OCI-LY7 (cell line): ENCODE measurements at regions not wholly inside any gene's neighbourhood (a gene's known extent, or its start where the extent isn't known, plus 50 kb on each side); places are given as distances from the start of the nearest gene placed in this dataset.

Source experiments
- BruUV-seq: library from RNA; stranded (reverse); fragments of 400-500 nt; replicated peaks from 2 replicates; lab custom pipeline; 2021; lab: Mats Ljungman, UMichigan
- CTCF ChIA-PET: fragments of 300-600 bp; sonication (Branson Sonifier 250); formaldehyde crosslinking; loops from one replicate; lab custom pipeline; 2022; ENCODE audit warnings: antibody characterized with exemption; ENCODE audit not compliant: unreplicated experiment; lab: Charles Lee
- POLR2A ChIA-PET: fragments of 300-600 bp; sonication (Branson Sonifier 250); formaldehyde crosslinking; loops from one replicate; lab custom pipeline; 2022; ENCODE audit warnings: antibody characterized with exemption; lab: Charles Lee
- DNase-seq: peaks from one replicate; pipeline ENCODE4 v3.0.0-alpha.2; 2015; ENCODE audit warnings: low spot score
- H2AFZ ChIP-seq: fragments of 200-600 bp; sonication (generic), shearing (Covaris generic); 2 replicates; pipeline ENCODE4 v1.6.1; 2014; ENCODE audit warnings: mild to moderate bottlenecking, antibody characterized with exemption, low read length, moderate library complexity
- H3K27ac ChIP-seq: fragments of 200-600 bp; sonication (generic); 2 replicates; pipeline ENCODE4 v1.5.1; 2014; ENCODE audit warnings: mixed run types, low read depth, mild to moderate bottlenecking, moderate library complexity, low read length, inconsistent platforms; ENCODE audit not compliant: poor library complexity, severe bottlenecking
- H3K36me3 ChIP-seq: fragments of 200-600 bp; sonication (generic); 2 replicates; pipeline ENCODE4 v1.6.1; 2014; ENCODE audit warnings: mild to moderate bottlenecking, antibody characterized with exemption, low read length, moderate library complexity, mixed read lengths; ENCODE audit not compliant: insufficient read depth
- H3K4me1 ChIP-seq: fragments of 200-600 bp; sonication (generic); 2 replicates; pipeline ENCODE4 v1.5.1; 2014; ENCODE audit warnings: mild to moderate bottlenecking, low read length; ENCODE audit not compliant: insufficient read depth, poor library complexity, severe bottlenecking
- H3K4me2 ChIP-seq: fragments of 200-600 bp; sonication (generic); 2 replicates; pipeline ENCODE4 v1.6.1; 2014; ENCODE audit warnings: mild to moderate bottlenecking, low read length
- H3K4me3 ChIP-seq: fragments of 200-600 bp; sonication (generic); 2 replicates; pipeline ENCODE4 v1.5.1; 2014; ENCODE audit warnings: mild to moderate bottlenecking, low read depth, low read length; ENCODE audit not compliant: poor library complexity, severe bottlenecking
- H3K79me2 ChIP-seq: fragments of 200-600 bp; sonication (generic); 2 replicates; pipeline ENCODE4 v1.6.1; 2016; ENCODE audit warnings: low read depth, mild to moderate bottlenecking, low read length, moderate library complexity, mixed read lengths; ENCODE audit not compliant: insufficient read depth
- H3K9me2 ChIP-seq: fragments of 200-600 bp; sonication (generic); 2 replicates; pipeline ENCODE4 v1.6.1; 2016; ENCODE audit warnings: mild to moderate bottlenecking, low read length, mixed read lengths; ENCODE audit not compliant: insufficient read depth
- H3K9me3 ChIP-seq: fragments of 200-600 bp; sonication (generic); 2 replicates; pipeline ENCODE4 v1.6.1; 2014; ENCODE audit warnings: mild to moderate bottlenecking, mixed run types, low read length, mixed read lengths
- H4K20me1 ChIP-seq: fragments of 200-600 bp; sonication (generic); 2 replicates; pipeline ENCODE4 v1.6.1; 2014; ENCODE audit warnings: mild to moderate bottlenecking, antibody characterized with exemption, low read length, moderate library complexity, mixed read lengths; ENCODE audit not compliant: insufficient read depth
- EZH2phosphoT487 ChIP-seq: fragments of 200-600 bp; sonication (generic); IDR thresholded peaks from 2 replicates; pipeline ENCODE4 v1.6.1; 2018; ENCODE audit warnings: low read depth, borderline replicate concordance, mild to moderate bottlenecking, mixed run types, antibody characterized with exemption, low read length, moderate library complexity, mixed read lengths
- intact Hi-C: fragments of 100-400 bp; cut with micrococcal nuclease; formaldehyde crosslinking; loops from one replicate; pipeline ENCODE4 v1.10.0; 2022; ENCODE audit not compliant: unreplicated experiment
- TF ChIP-seq, protein P1 (sequence below): fragments of 200-600 bp; sonication (generic); conservative IDR thresholded peaks from 2 replicates; pipeline ENCODE4 v1.5.1; 2014; ENCODE audit warnings: mild to moderate bottlenecking, antibody characterized with exemption, low read length, moderate library complexity, mixed read lengths

DNA sequence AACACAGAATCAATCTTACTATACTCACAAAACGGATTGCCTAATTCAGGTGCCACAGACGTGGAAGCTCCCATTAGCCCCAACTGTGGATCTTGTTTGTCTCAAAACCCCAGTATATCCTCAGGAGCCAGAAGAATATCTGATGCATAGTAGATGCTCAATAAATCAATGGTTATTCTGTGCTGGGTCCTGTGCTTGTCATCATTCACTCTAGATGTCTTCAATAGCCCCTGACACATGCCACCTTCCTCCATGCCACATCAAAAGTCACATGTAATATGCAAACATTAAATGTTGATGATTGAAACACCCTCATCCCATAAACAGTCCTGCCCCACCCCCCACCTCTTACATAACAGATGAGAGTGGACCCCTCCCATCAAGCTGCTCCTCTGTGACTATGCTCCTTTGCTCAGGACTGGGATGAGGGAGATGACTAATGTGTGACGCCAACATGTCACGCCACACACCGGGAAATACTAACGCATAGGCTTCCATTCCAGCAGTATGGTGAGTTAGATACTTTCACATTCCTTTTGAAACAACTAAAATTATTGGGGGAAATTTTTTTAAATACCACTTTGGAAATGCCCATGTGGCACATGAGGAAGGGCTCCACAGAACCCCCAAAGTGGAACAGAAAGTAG lies 267.6 kb upstream of the SDK2 start:
- H3K79me2 ChIP-seq: no peaks in the 10 kb centered on the region
- TF ChIP-seq EZH2phosphoT487: no peak
- TF ChIP-seq, protein P1, sequence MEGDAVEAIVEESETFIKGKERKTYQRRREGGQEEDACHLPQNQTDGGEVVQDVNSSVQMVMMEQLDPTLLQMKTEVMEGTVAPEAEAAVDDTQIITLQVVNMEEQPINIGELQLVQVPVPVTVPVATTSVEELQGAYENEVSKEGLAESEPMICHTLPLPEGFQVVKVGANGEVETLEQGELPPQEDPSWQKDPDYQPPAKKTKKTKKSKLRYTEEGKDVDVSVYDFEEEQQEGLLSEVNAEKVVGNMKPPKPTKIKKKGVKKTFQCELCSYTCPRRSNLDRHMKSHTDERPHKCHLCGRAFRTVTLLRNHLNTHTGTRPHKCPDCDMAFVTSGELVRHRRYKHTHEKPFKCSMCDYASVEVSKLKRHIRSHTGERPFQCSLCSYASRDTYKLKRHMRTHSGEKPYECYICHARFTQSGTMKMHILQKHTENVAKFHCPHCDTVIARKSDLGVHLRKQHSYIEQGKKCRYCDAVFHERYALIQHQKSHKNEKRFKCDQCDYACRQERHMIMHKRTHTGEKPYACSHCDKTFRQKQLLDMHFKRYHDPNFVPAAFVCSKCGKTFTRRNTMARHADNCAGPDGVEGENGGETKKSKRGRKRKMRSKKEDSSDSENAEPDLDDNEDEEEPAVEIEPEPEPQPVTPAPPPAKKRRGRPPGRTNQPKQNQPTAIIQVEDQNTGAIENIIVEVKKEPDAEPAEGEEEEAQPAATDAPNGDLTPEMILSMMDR: no peak
- peaks cover 8% of the 10 kb centered on the region; the same call in 1 of the 2 replicates for H3K9me3 ChIP-seq
- peaks cover 12% of the 10 kb centered on the region for H3K4me1 ChIP-seq
- no peaks in the 10 kb centered on the region for H4K20me1 ChIP-seq
- no peaks in the 10 kb centered on the region for H3K36me3 ChIP-seq
- no TSS peak for BruUV-seq
- H3K9me2 ChIP-seq: no peaks in the 10 kb centered on the region
- H3K4me3 ChIP-seq: no peak overlapping the region
- POLR2A ChIA-PET: no interaction called here
- H3K27ac ChIP-seq: no peak overlapping the region
- H3K4me2 ChIP-seq: no peak overlapping the region
- H2AFZ ChIP-seq: no peak overlapping the region
- no peak for DNase-seq
- intact Hi-C loops: no loop called here
- CTCF ChIA-PET: no interaction called here

DNA sequence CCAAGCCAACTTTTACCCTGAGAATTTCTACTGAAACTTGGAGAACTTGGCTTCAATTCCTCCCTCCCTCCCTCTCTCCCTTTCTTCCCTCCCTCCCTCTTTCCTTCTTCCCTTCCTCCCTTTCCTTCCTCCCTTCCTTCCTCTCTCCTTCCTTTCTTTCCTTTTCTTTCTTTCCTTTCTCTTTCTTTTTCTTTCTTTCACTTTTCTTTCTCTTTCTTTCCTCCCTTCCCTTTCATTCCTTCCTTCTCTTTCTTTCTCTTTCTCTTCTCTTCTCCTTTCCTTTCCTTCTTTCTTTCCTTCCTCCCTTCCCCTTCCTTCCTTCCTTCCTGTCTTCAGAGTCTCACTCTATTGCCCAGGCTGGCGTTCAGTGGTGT lies 268.1 kb upstream of the SDK2 start:
- intact Hi-C loops: no loop called here

More for the DNA sequence above, 268.1 kb upstream of the SDK2 start:
- ChIA-PET CTCF (no interaction called here), POLR2A (no interaction called here)
- no TSS peak for BruUV-seq
- H3K36me3 ChIP-seq: no peaks in the 10 kb centered on the region
- no peak overlapping the region for H3K4me2 ChIP-seq
- peaks cover 8% of the 10 kb centered on the region; the same call in 1 of the 2 replicates for H3K9me3 ChIP-seq
- no peak overlapping the region for H2AFZ ChIP-seq
- H3K4me3 ChIP-seq: no peak overlapping the region
- no peak for TF ChIP-seq EZH2phosphoT487
- TF ChIP-seq, protein P1: no peak
- H4K20me1 ChIP-seq: no peaks in the 10 kb centered on the region
- no peak for DNase-seq
- H3K9me2 ChIP-seq: no peaks in the 10 kb centered on the region
- no peak overlapping the region for H3K27ac ChIP-seq
- no peaks in the 10 kb centered on the region for H3K79me2 ChIP-seq
- H3K4me1 ChIP-seq: peaks cover 8% of the 10 kb centered on the region
